Coronary artery (tissue), 2 donors: ENCODE measurements at regions not wholly inside any gene's neighbourhood (a gene's known extent, or its start where the extent isn't known, plus 50 kb on each side); places are given as distances from the start of the nearest gene placed in this dataset.

Experiments
- DNase-seq: peaks from one replicate; pipeline ENCODE4 v3.0.0-alpha.2; 2017; ENCODE audit warnings: low spot score
- H3K27ac ChIP-seq, 2 donors: fragments of 200-600 bp; sonication (generic); one replicate each; pipeline ENCODE4 v1.5.1; 2016 to 2019
- H3K4me3 ChIP-seq: fragments of 200-600 bp; sonication (generic); 2 replicates; pipeline ENCODE4 v1.5.1; 2016; ENCODE audit warnings: mild to moderate bottlenecking, moderate library complexity
- TF ChIP-seq, protein P1 (sequence below): fragments of 200-600 bp; sonication (generic); IDR thresholded peaks from one replicate; pipeline ENCODE4 v1.5.1; 2019; ENCODE audit warnings: antibody characterized with exemption

DNA sequence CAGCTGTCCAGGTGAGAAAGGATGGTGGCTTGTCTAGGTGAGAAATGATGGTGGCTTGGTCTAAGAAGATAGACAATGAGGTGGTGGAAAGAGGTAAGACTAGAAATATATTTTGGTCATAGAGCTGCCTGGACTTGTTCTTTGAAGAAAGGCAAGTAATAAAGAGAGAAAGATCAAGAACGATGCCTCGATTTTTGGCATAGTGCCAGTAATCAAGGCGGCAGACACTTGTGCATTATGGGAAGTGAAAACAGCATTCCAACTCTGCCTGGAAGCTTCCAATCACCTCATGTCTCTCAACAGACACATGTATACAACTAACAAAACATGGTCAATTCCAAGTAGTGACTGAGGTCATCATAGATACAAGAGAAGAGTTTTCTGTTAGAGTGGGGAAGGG is 423.8 kb upstream of the NRP1 start:
- H3K27ac ChIP-seq, result no peak overlapping the region
- no peak for DNase-seq
- TF ChIP-seq, protein P1, sequence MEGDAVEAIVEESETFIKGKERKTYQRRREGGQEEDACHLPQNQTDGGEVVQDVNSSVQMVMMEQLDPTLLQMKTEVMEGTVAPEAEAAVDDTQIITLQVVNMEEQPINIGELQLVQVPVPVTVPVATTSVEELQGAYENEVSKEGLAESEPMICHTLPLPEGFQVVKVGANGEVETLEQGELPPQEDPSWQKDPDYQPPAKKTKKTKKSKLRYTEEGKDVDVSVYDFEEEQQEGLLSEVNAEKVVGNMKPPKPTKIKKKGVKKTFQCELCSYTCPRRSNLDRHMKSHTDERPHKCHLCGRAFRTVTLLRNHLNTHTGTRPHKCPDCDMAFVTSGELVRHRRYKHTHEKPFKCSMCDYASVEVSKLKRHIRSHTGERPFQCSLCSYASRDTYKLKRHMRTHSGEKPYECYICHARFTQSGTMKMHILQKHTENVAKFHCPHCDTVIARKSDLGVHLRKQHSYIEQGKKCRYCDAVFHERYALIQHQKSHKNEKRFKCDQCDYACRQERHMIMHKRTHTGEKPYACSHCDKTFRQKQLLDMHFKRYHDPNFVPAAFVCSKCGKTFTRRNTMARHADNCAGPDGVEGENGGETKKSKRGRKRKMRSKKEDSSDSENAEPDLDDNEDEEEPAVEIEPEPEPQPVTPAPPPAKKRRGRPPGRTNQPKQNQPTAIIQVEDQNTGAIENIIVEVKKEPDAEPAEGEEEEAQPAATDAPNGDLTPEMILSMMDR, result no peak
- H3K4me3 ChIP-seq, result no peak overlapping the region

DNA sequence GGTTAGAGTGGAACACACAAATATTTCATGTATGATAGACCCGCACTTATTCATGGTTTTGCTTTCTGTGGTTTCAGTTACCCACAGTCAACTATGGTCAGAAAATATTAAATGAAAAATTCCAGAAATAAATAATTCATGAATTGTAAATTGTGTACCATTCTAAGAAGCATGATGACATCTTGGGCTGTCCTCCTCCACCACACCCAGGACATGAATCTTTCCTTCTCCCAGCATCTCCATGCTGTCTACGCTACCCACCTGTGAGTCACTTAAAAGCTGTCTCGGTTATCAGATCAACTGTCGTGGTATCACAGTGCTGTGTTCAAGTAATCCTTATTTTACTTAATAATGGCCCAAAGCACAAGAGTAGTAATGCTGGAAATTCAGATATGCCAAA is 419.6 kb upstream of the NRP1 start:
- DNase-seq, result no peak
- TF ChIP-seq, protein P1, result no peak
- no peak overlapping the region for H3K27ac ChIP-seq
- no peak overlapping the region for H3K4me3 ChIP-seq

DNA sequence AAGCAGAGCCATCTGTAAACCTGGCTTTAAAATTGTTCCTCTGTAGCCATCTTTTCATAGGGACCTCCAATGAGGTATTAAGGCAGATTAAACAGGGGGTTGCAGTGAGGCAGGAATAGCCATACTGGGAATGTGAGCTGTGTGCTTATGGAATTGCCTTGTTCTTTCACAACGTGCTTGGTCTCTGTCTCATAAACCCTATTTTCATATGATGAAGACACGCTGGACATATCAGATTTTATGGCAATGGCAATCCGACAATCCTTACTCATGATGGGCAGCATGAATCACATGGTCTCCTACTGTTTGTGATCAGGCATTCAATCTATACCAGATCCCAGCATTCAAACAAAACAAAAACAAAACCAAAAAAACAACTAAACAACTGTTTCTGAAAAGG is 418.9 kb upstream of the NRP1 start:
- Histone ChIP-seq H3K4me3 (no peak overlapping the region), H3K27ac (no peak overlapping the region)
- TF ChIP-seq, protein P1, result no peak
- DNase-seq, result no peak

DNA sequence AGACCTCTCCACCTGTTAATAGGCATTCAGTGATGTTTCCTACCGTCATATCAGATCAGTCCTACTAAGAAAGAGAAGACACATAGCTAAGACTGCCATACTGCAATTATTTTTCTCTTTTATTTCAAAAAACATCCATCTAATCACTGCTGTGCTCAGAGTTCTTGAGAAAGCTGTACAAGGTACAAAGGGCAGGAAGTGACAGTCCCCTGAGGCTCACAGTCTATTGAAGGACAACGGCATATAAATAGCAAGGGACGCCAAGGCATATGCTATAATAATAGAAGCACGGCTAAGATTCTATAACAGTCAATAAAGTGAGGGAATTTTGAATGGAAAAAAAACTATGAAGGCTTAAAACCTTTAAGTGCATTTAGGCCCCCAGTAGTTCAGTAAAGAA is 415.3 kb upstream of the NRP1 start:
- no peak for DNase-seq
- TF ChIP-seq, protein P1, result no peak
- no peak overlapping the region for H3K27ac ChIP-seq
- H3K4me3 ChIP-seq, result no peak overlapping the region

DNA sequence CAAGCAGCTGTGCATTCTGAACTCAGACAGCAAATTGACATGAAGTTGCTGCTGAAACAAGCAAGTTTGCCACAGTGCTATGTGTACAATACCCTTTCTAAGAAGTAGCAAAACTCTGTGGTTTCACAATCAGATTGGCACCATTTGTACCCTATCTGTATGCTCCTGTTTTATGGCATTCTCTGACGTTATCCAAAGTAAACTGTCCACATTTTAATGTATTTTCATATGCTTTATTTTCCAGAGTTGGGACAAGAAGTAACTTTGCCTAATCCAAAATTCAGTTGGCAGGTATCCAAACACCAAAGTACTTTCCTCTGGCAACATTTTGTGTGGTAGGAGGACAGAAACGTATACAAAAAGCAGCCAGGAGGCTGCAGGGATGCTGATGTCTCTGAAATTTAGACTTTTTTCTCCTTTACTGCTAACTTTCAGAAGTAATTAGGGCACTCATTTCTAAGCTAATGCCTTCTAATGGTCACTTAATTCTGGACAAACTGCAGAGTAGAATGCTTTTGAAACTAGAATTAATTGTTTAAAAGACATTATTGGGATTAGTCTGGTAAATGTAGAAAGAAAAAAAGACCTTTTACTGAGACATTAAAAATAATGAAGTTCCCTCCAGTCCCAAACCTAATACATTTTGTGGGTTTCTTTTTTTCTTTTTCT is 414.7 kb upstream of the NRP1 start:
- TF ChIP-seq, protein P1, result no peak
- no peak for DNase-seq
- Histone ChIP-seq H3K4me3 (no peak overlapping the region), H3K27ac (no peak overlapping the region)

DNA sequence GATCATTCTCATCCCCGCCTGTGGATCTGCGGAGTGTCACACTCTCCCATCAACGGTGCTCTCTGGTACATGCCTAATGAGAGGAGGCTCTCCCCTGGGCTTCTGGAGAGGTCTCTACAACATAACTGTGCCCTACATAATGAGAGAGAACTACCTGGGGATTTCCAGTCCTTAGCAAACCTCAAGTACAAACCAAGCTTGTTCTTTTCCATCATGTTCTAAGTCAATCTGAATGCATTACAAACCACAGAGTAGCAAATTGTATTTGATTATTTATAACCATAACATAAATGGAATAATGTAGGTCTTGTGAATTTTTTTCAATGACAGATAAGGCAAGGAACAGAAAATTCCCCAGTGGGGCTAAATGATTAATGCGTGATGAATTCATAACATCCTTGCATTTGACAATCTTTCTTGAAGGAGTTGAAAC is 412.4 kb upstream of the NRP1 start:
- TF ChIP-seq, protein P1, result no peak
- Histone ChIP-seq H3K27ac (no peak overlapping the region), H3K4me3 (no peak overlapping the region)
- no peak for DNase-seq

DNA sequence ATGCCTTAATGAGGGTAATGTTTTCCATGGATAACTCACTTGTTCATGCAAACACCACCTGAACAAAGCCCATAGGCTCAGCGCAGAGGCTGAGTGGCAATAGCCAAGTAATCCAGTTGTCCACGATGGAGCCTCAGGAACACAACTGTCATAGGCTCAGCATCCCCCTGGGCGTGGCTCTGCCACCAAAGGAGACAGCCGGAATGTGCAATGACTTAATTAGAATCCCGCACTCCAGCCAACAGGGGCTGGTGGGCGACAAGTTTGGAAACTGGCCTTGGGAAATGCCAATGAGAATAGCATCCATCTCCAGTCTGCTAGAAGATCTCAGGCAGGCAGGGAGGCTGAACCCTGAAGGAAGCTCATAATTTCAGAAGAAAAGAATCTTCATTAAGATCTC is 411.7 kb upstream of the NRP1 start:
- no peak for DNase-seq
- TF ChIP-seq, protein P1, result no peak
- Histone ChIP-seq H3K27ac (no peak overlapping the region), H3K4me3 (no peak overlapping the region)
